ENCODE measurements at regions not wholly inside any gene's neighbourhood (a gene's known extent, or its start where the extent isn't known, plus 50 kb on each side); places are given as distances from the start of the nearest gene placed in this dataset.
"Not testable (repeated sequence)": the region's sequence is repeated elsewhere in the genome, so short reads cannot be mapped to it uniquely, and the experiment has no call there.

GRCh38 chr9:102482776-102483175, 512.4 kb upstream of the CYLC2 start:
- DNase-seq: no peak
- no peaks in the 10 kb centered on the region for H3K9me3 ChIP-seq
- no peak overlapping the region for H3K27ac ChIP-seq
- TF ChIP-seq CTCF (IDR thresholded peaks at IDR 0.05) (no peak), POLR2A (IDR thresholded peaks at IDR 0.05) (no peak)
- H3K36me3 ChIP-seq: no peaks in the 10 kb centered on the region
- no peaks in the 10 kb centered on the region for H3K27me3 ChIP-seq
- intact Hi-C loops (cut with DNase I; ENCODE audit: low total_unique reads): no loop called here
- H3K4me1 ChIP-seq: no peaks in the 10 kb centered on the region
- no peak overlapping the region for H3K4me3 ChIP-seq

- intact Hi-C loops (cut with DNase I; ENCODE audit: low total_unique reads): no loop called here
- Histone ChIP-seq H3K27me3 (no peaks in the 10 kb centered on the region), H3K36me3 (no peaks in the 10 kb centered on the region), H3K27ac (no peak overlapping the region), H3K4me1 (no peaks in the 10 kb centered on the region), H3K4me3 (no peak overlapping the region), H3K9me3 (no peaks in the 10 kb centered on the region)
- TF ChIP-seq CTCF (IDR thresholded peaks at IDR 0.05): no peak
- no peak for TF ChIP-seq POLR2A (IDR thresholded peaks at IDR 0.05)
- no peak for DNase-seq
Measured at GRCh38 chr9:102479191-102479590, 515.9 kb upstream of the CYLC2 start.

GRCh38 chr9:102474357-102474756, 520.8 kb upstream of the CYLC2 start:
- TF ChIP-seq CTCF (IDR thresholded peaks at IDR 0.05) (no peak), POLR2A (IDR thresholded peaks at IDR 0.05) (no peak)
- Histone ChIP-seq H3K27ac (no peak overlapping the region), H3K27me3 (no peaks in the 10 kb centered on the region), H3K9me3 (no peaks in the 10 kb centered on the region), H3K4me3 (no peak overlapping the region), H3K4me1 (no peaks in the 10 kb centered on the region), H3K36me3 (no peaks in the 10 kb centered on the region)
- intact Hi-C loops (cut with DNase I; ENCODE audit: low total_unique reads): no loop called here
- DNase-seq: no peak

- H3K27me3 ChIP-seq; H3K36me3 ChIP-seq; DNase-seq; H3K4me1 ChIP-seq; H3K4me3 ChIP-seq; H3K9me3 ChIP-seq; intact Hi-C loops (cut with DNase I; ENCODE audit: low total_unique reads); H3K27ac ChIP-seq: not testable (repeated sequence)
Measured at GRCh38 chr9:102469430-102469829, 525.7 kb upstream of the CYLC2 start.

GRCh38 chr9:102461156-102461819, 533.8 kb upstream of the CYLC2 start:
- TF ChIP-seq POLR2A (IDR thresholded peaks at IDR 0.05): no peak
- TF ChIP-seq CTCF (IDR thresholded peaks at IDR 0.05): no peak
- intact Hi-C loops (cut with DNase I; ENCODE audit: low total_unique reads): no loop called here
- Histone ChIP-seq H3K27ac (no peak overlapping the region), H3K27me3 (no peaks in the 10 kb centered on the region), H3K4me3 (no peak overlapping the region), H3K36me3 (no peaks in the 10 kb centered on the region), H3K9me3 (no peaks in the 10 kb centered on the region), H3K4me1 (no peaks in the 10 kb centered on the region)
- no peak for DNase-seq

- no peak for DNase-seq
- H3K36me3 ChIP-seq: no peaks in the 10 kb centered on the region
- H3K27me3 ChIP-seq: no peaks in the 10 kb centered on the region
- TF ChIP-seq POLR2A (IDR thresholded peaks at IDR 0.05): no peak
- TF ChIP-seq CTCF (IDR thresholded peaks at IDR 0.05): no peak
- H3K9me3 ChIP-seq: no peaks in the 10 kb centered on the region
- H3K27ac ChIP-seq: no peak overlapping the region
- H3K4me1 ChIP-seq: no peaks in the 10 kb centered on the region
- no peak overlapping the region for H3K4me3 ChIP-seq
- intact Hi-C loops (cut with DNase I; ENCODE audit: low total_unique reads): no loop called here
Measured at GRCh38 chr9:102459828-102460227, 535.3 kb upstream of the CYLC2 start.

Data from uterus (tissue), 3 donors.